DND-41 (cell line): ENCODE measurements at regions not wholly inside any gene's neighbourhood (a gene's known extent, or its start where the extent isn't known, plus 50 kb on each side); places are given as distances from the start of the nearest gene placed in this dataset.

Experiments used
- ATAC-seq: fragments of 200-7000 bp; cut with Tn5 transposase; 3 replicates; pipeline ENCODE4 v1.9.1; 2021; ENCODE audit warnings: low read depth; ENCODE audit not compliant: insufficient read depth
- DNase-seq: peaks from one replicate; pipeline ENCODE4 v3.0.0-alpha.2; 2020
- H2AFZ ChIP-seq: 2 replicates; pipeline ENCODE4 v1.6.0; 2012; ENCODE audit warnings: low read depth, low read length
- H3K27ac ChIP-seq: 2 replicates; pipeline ENCODE4 v1.5.1; 2012; ENCODE audit warnings: low read length, inconsistent platforms
- H3K27me3 ChIP-seq: fragments of 200-600 bp; sonication (generic); 2 replicates; pipeline ENCODE4 v1.6.0; 2012; ENCODE audit warnings: low read length, mild to moderate bottlenecking, inconsistent platforms; ENCODE audit not compliant: insufficient read depth, poor library complexity
- H3K36me3 ChIP-seq: 2 replicates; pipeline ENCODE4 v1.5.1; 2012; ENCODE audit warnings: low read length, inconsistent platforms; ENCODE audit not compliant: insufficient read depth
- H3K4me1 ChIP-seq: 2 replicates; pipeline ENCODE4 v1.5.1; 2012; ENCODE audit warnings: mild to moderate bottlenecking, low read length; ENCODE audit not compliant: insufficient read depth
- H3K4me2 ChIP-seq: 2 replicates; pipeline ENCODE4 v1.6.0; 2012; ENCODE audit warnings: mild to moderate bottlenecking, moderate library complexity, low read length, inconsistent platforms; ENCODE audit not compliant: insufficient read depth
- H3K4me3 ChIP-seq, 2 experiments: fragments of 200-600 bp in 1 of 2; shearing (Covaris generic) in 1 of 2; 2 replicates each; pipeline ENCODE4 v1.5.1; 2012 to 2016; ENCODE audit warnings: inconsistent platforms in 2 of 2, low read length in 2 of 2, mild to moderate bottlenecking in 2 of 2, low read depth in 1 of 2, moderate library complexity in 1 of 2
- H3K79me2 ChIP-seq: 2 replicates; pipeline ENCODE4 v1.6.0; 2012; ENCODE audit warnings: low read length, inconsistent platforms; ENCODE audit not compliant: insufficient read depth
- H3K9ac ChIP-seq: 2 replicates; pipeline ENCODE4 v1.6.0; 2012; ENCODE audit warnings: low read depth, mild to moderate bottlenecking, inconsistent platforms, low read length, moderate library complexity
- H3K9me3 ChIP-seq: 2 replicates; pipeline ENCODE4 v1.5.1; 2012; ENCODE audit warnings: low read length, moderate library complexity, mild to moderate bottlenecking, inconsistent platforms; ENCODE audit not compliant: insufficient read depth, severe bottlenecking
- H4K20me1 ChIP-seq: 2 replicates; pipeline ENCODE4 v1.6.0; 2012; ENCODE audit warnings: low read length; ENCODE audit not compliant: insufficient read depth
- EZH2 ChIP-seq: IDR thresholded peaks from 3 replicates; pipeline ENCODE4 v1.6.1; 2012; ENCODE audit warnings: borderline replicate concordance, low read depth, mild to moderate bottlenecking, moderate library complexity, low read length, inconsistent platforms; ENCODE audit not compliant: severe bottlenecking
- TF ChIP-seq, protein P1 (sequence below): IDR thresholded peaks from 2 replicates; pipeline ENCODE4 v1.5.1; 2012; ENCODE audit warnings: borderline replicate concordance, low read length, moderate library complexity, mild to moderate bottlenecking; ENCODE audit not compliant: poor library complexity, severe bottlenecking; ENCODE audit errors: extremely low read depth

GRCh38 chr1:29413661-29414060 is 177.3 kb downstream of the PTPRU start:
- no peaks in the 10 kb centered on the region for H3K4me1 ChIP-seq
- no peak overlapping the region for H3K4me2 ChIP-seq
- H3K79me2 ChIP-seq: no peaks in the 10 kb centered on the region
- no peak overlapping the region for H2AFZ ChIP-seq
- no peaks in the 10 kb centered on the region for H3K36me3 ChIP-seq
- H3K9me3 ChIP-seq: no peaks in the 10 kb centered on the region
- H4K20me1 ChIP-seq: no peaks in the 10 kb centered on the region
- ATAC-seq (no peak), DNase-seq (no peak)
- TF ChIP-seq, protein P1, sequence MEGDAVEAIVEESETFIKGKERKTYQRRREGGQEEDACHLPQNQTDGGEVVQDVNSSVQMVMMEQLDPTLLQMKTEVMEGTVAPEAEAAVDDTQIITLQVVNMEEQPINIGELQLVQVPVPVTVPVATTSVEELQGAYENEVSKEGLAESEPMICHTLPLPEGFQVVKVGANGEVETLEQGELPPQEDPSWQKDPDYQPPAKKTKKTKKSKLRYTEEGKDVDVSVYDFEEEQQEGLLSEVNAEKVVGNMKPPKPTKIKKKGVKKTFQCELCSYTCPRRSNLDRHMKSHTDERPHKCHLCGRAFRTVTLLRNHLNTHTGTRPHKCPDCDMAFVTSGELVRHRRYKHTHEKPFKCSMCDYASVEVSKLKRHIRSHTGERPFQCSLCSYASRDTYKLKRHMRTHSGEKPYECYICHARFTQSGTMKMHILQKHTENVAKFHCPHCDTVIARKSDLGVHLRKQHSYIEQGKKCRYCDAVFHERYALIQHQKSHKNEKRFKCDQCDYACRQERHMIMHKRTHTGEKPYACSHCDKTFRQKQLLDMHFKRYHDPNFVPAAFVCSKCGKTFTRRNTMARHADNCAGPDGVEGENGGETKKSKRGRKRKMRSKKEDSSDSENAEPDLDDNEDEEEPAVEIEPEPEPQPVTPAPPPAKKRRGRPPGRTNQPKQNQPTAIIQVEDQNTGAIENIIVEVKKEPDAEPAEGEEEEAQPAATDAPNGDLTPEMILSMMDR: no peak
- TF ChIP-seq EZH2: no peak
- H3K9ac ChIP-seq: no peak overlapping the region
- no peak overlapping the region for H3K27ac ChIP-seq
- H3K4me3 ChIP-seq: no peak overlapping the region
- peaks cover 6% of the 10 kb centered on the region for H3K27me3 ChIP-seq

GRCh38 chr1:29412591-29412990 is 176.3 kb downstream of the PTPRU start:
- no peak for TF ChIP-seq EZH2
- H3K9me3 ChIP-seq: no peaks in the 10 kb centered on the region
- H3K4me3 ChIP-seq: no peak overlapping the region
- H3K4me1 ChIP-seq: no peaks in the 10 kb centered on the region
- H3K4me2 ChIP-seq: no peak overlapping the region
- ATAC-seq (no peak), DNase-seq (no peak)
- no peak overlapping the region for H3K27ac ChIP-seq
- H3K79me2 ChIP-seq: no peaks in the 10 kb centered on the region
- H4K20me1 ChIP-seq: no peaks in the 10 kb centered on the region
- no peak overlapping the region for H3K9ac ChIP-seq
- H3K27me3 ChIP-seq: peaks cover 6% of the 10 kb centered on the region
- H3K36me3 ChIP-seq: no peaks in the 10 kb centered on the region
- no peak overlapping the region for H2AFZ ChIP-seq

- TF ChIP-seq, protein P1: no peak
- no peak for TF ChIP-seq EZH2
- Histone ChIP-seq H4K20me1 (no peaks in the 10 kb centered on the region), H3K27ac (no peak overlapping the region), H3K4me3 (no peak overlapping the region), H3K4me2 (no peak overlapping the region), H3K9ac (no peak overlapping the region), H3K79me2 (no peaks in the 10 kb centered on the region), H3K27me3 (peaks cover 6% of the 10 kb centered on the region), H3K4me1 (no peaks in the 10 kb centered on the region), H2AFZ (no peak overlapping the region), H3K36me3 (no peaks in the 10 kb centered on the region), H3K9me3 (no peaks in the 10 kb centered on the region)
- DNase-seq (no peak), ATAC-seq (no peak)
These were observed 174.2 kb downstream of the PTPRU start for GRCh38 chr1:29410476-29410875.

DNA sequence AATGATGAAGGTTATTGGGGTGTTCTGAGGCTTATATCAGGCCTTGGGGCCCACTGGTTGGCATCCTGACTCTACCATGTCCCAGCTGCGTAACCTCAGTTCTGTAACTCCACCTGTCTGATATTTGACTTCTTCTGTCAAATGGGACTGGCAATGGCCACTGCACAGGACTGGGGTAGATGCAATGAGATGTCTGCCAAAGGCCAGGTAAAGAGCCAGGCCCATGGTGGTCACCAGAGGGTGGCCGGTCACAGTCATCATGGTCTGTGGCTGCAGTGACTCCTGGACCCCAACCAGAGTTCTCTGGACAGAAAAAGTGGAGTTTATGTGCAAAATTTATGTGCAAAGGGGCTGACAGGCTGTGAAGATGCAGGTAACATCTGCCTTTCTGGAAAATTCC is 173.3 kb downstream of the PTPRU start:
- no peaks in the 10 kb centered on the region for H4K20me1 ChIP-seq

More for the DNA sequence above, 173.3 kb downstream of the PTPRU start:
- Histone ChIP-seq H3K27me3 (peaks cover 6% of the 10 kb centered on the region), H3K4me1 (no peaks in the 10 kb centered on the region), H3K36me3 (no peaks in the 10 kb centered on the region), H3K4me3 (no peak overlapping the region), H3K9ac (no peak overlapping the region), H3K4me2 (no peak overlapping the region), H3K27ac (no peak overlapping the region), H3K79me2 (no peaks in the 10 kb centered on the region), H3K9me3 (no peaks in the 10 kb centered on the region), H2AFZ (no peak overlapping the region)
- DNase-seq (no peak), ATAC-seq (no peak)
- TF ChIP-seq, protein P1: no peak
- no peak for TF ChIP-seq EZH2
